HFFc6 (cell line): ENCODE measurements at regions not wholly inside any gene's neighbourhood (a gene's known extent, or its start where the extent isn't known, plus 50 kb on each side); places are given as distances from the start of the nearest gene placed in this dataset.

Experiments
- DNase-seq: peaks from one replicate; pipeline ENCODE4 v3.0.0-alpha.2; 2018
- H3K27ac Mint-ChIP-seq: 2 replicates; pipeline ENCODE4 v1.8.0; 2020; ENCODE audit warnings: mild to moderate bottlenecking, mixed read lengths
- H3K27me3 Mint-ChIP-seq: 2 replicates; pipeline ENCODE4 v1.8.0; 2021; ENCODE audit warnings: mild to moderate bottlenecking, moderate library complexity, mixed read lengths; ENCODE audit not compliant: insufficient read depth
- H3K36me3 Mint-ChIP-seq: 2 replicates; pipeline ENCODE4 v1.8.0; 2021; ENCODE audit warnings: low read depth, mixed read lengths
- H3K4me1 Mint-ChIP-seq: 2 replicates; pipeline ENCODE4 v1.8.0; 2020; ENCODE audit warnings: low read depth, mixed read lengths
- H3K4me3 Mint-ChIP-seq: 2 replicates; pipeline ENCODE4 v1.8.0; 2020; ENCODE audit warnings: mild to moderate bottlenecking, moderate library complexity, mixed read lengths
- H3K9me3 Mint-ChIP-seq: 2 replicates; pipeline ENCODE4 v1.8.0; 2020; ENCODE audit warnings: mild to moderate bottlenecking, mixed read lengths
- CTCF ChIP-seq: fragments of 200-600 bp; sonication (generic); IDR thresholded peaks from 2 replicates; pipeline ENCODE4 v1.5.0; 2021; ENCODE audit warnings: antibody characterized with exemption, mild to moderate bottlenecking

- H3K27ac Mint-ChIP-seq = no peak overlapping the region
- peaks cover 17% of the 10 kb centered on the region for H3K27me3 Mint-ChIP-seq
- H3K4me1 Mint-ChIP-seq = no peaks in the 10 kb centered on the region
- TF ChIP-seq CTCF = no peak
- no peak for DNase-seq
- no peak overlapping the region for H3K4me3 Mint-ChIP-seq
- no peaks in the 10 kb centered on the region for H3K36me3 Mint-ChIP-seq
- H3K9me3 Mint-ChIP-seq = no peaks in the 10 kb centered on the region
Observed at GRCh38 chr6:40701352-40702007, 114.3 kb upstream of the LRFN2 start.

- DNase-seq = no peak
- Mint-ChIP-seq H3K27me3 (peaks cover 22% of the 10 kb centered on the region), H3K36me3 (no peaks in the 10 kb centered on the region), H3K4me1 (no peaks in the 10 kb centered on the region), H3K27ac (no peak overlapping the region), H3K9me3 (no peaks in the 10 kb centered on the region), H3K4me3 (no peak overlapping the region)
- no peak for TF ChIP-seq CTCF
Observed at GRCh38 chr6:40700006-40700580, 112.9 kb upstream of the LRFN2 start.

GRCh38 chr6:40695750-40696415, 108.7 kb upstream of the LRFN2 start:
- peaks cover 17% of the 10 kb centered on the region for H3K27me3 Mint-ChIP-seq
- no peaks in the 10 kb centered on the region for H3K9me3 Mint-ChIP-seq
- H3K27ac Mint-ChIP-seq = no peak overlapping the region
- H3K36me3 Mint-ChIP-seq = no peaks in the 10 kb centered on the region
- DNase-seq = no peak
- TF ChIP-seq CTCF = no peak
- H3K4me3 Mint-ChIP-seq = no peak overlapping the region
- no peaks in the 10 kb centered on the region for H3K4me1 Mint-ChIP-seq

- no peak overlapping the region for H3K4me3 Mint-ChIP-seq
- no peak overlapping the region for H3K27ac Mint-ChIP-seq
- TF ChIP-seq CTCF = no peak
- no peak for DNase-seq
- H3K9me3 Mint-ChIP-seq = no peaks in the 10 kb centered on the region
- H3K4me1 Mint-ChIP-seq = no peaks in the 10 kb centered on the region
- peaks cover 17% of the 10 kb centered on the region for H3K27me3 Mint-ChIP-seq
- no peaks in the 10 kb centered on the region for H3K36me3 Mint-ChIP-seq
Observed at GRCh38 chr6:40695114-40695513, 108.0 kb upstream of the LRFN2 start.

- Mint-ChIP-seq H3K27me3 (peaks cover 18% of the 10 kb centered on the region), H3K27ac (no peak overlapping the region), H3K4me3 (no peak overlapping the region), H3K9me3 (no peaks in the 10 kb centered on the region), H3K4me1 (no peaks in the 10 kb centered on the region), H3K36me3 (no peaks in the 10 kb centered on the region)
- no peak for TF ChIP-seq CTCF
- DNase-seq = no peak
Observed at GRCh38 chr6:40693768-40694167, 106.6 kb upstream of the LRFN2 start.
